Loucy (cell line): ENCODE measurements at regions not wholly inside any gene's neighbourhood (a gene's known extent, or its start where the extent isn't known, plus 50 kb on each side); places are given as distances from the start of the nearest gene placed in this dataset.
"Not testable (repeated sequence)": the region's sequence is repeated elsewhere in the genome, so short reads cannot be mapped to it uniquely, and the experiment has no call there.

Source experiments
- H2AFZ ChIP-seq: fragments of 200-600 bp; sonication (generic); 2 replicates; pipeline ENCODE4 v1.6.0; 2016; ENCODE audit warnings: antibody characterized with exemption, mild to moderate bottlenecking, low read length, moderate library complexity
- H3F3A ChIP-seq: fragments of 200-600 bp; 2 replicates; pipeline ENCODE4 v1.6.0; 2016; ENCODE audit warnings: antibody characterized with exemption, low read depth, mild to moderate bottlenecking
- H3K27me3 ChIP-seq: fragments of 200-600 bp; sonication (generic); 2 replicates; pipeline ENCODE4 v1.6.1; 2014; ENCODE audit warnings: low read length, mild to moderate bottlenecking; ENCODE audit not compliant: insufficient read depth, poor library complexity, severe bottlenecking
- H3K36me3 ChIP-seq: fragments of 200-600 bp; sonication (generic); 2 replicates; pipeline ENCODE4 v1.6.1; 2016; ENCODE audit warnings: low read length; ENCODE audit not compliant: insufficient read depth
- H3K4me1 ChIP-seq: fragments of 200-600 bp; sonication (generic); 2 replicates; pipeline ENCODE4 v1.5.1; 2014; ENCODE audit warnings: low read length, mild to moderate bottlenecking; ENCODE audit not compliant: insufficient read depth, poor library complexity, severe bottlenecking
- H3K4me2 ChIP-seq: fragments of 200-600 bp; sonication (generic); 2 replicates; pipeline ENCODE4 v1.6.0; 2014; ENCODE audit warnings: antibody characterized with exemption, low read length, low read depth, mild to moderate bottlenecking; ENCODE audit not compliant: poor library complexity, severe bottlenecking
- H3K4me3 ChIP-seq: fragments of 200-600 bp; sonication (generic); 2 replicates; pipeline ENCODE4 v1.5.1; 2014; ENCODE audit warnings: low read length, mild to moderate bottlenecking, mixed read lengths; ENCODE audit not compliant: poor library complexity, severe bottlenecking
- H3K79me2 ChIP-seq: fragments of 200-600 bp; sonication (generic); 2 replicates; pipeline ENCODE4 v1.6.1; 2014; ENCODE audit warnings: low read length; ENCODE audit not compliant: insufficient read depth
- H3K9ac ChIP-seq: fragments of 200-600 bp; sonication (generic); 2 replicates; pipeline ENCODE4 v1.6.0; 2014; ENCODE audit warnings: mild to moderate bottlenecking, low read depth, low read length, moderate library complexity; ENCODE audit not compliant: poor library complexity, severe bottlenecking
- H3K9me2 ChIP-seq: fragments of 200-600 bp; sonication (generic); replicated peaks from 2 replicates; pipeline ENCODE4 v1.6.1; 2016; ENCODE audit warnings: low read depth, low read length, mixed read lengths
- H3K9me3 ChIP-seq: fragments of 200-600 bp; sonication (generic); 2 replicates; pipeline ENCODE4 v1.6.1; 2014; ENCODE audit warnings: mild to moderate bottlenecking, antibody characterized with exemption, low read length, low read depth; ENCODE audit not compliant: insufficient read depth
- H4K20me1 ChIP-seq: fragments of 200-600 bp; sonication (generic); 2 replicates; pipeline ENCODE4 v1.6.0; 2014; ENCODE audit warnings: antibody characterized with exemption, low read length, mild to moderate bottlenecking; ENCODE audit not compliant: insufficient read depth, poor library complexity, severe bottlenecking

GRCh38 chr2:87543797-87544196 lies 204.1 kb upstream of the PLGLB2 start:
- H3K4me3 ChIP-seq, H3K4me2 ChIP-seq: not testable (repeated sequence)

GRCh38 chr2:87547106-87547505 lies 200.8 kb upstream of the PLGLB2 start:
- not testable (repeated sequence) for H2AFZ ChIP-seq, H3K27me3 ChIP-seq, H3K9me2 ChIP-seq, H3K4me2 ChIP-seq, H3K9ac ChIP-seq, H3K79me2 ChIP-seq, H3K9me3 ChIP-seq, H3K4me1 ChIP-seq, H3F3A ChIP-seq, H3K4me3 ChIP-seq, H4K20me1 ChIP-seq, H3K36me3 ChIP-seq

More at GRCh38 chr2:87543797-87544196, 204.1 kb upstream of the PLGLB2 start:
- not testable (repeated sequence) for H3K9ac ChIP-seq, H3F3A ChIP-seq, H2AFZ ChIP-seq, H3K4me1 ChIP-seq, H3K27me3 ChIP-seq, H3K36me3 ChIP-seq, H3K79me2 ChIP-seq, H3K9me2 ChIP-seq, H3K9me3 ChIP-seq, H4K20me1 ChIP-seq

GRCh38 chr2:87547966-87548365 lies 199.9 kb upstream of the PLGLB2 start:
- H3K36me3 ChIP-seq, H3K4me1 ChIP-seq, H3K9ac ChIP-seq, H3K27me3 ChIP-seq, H3K9me2 ChIP-seq, H3F3A ChIP-seq, H4K20me1 ChIP-seq, H2AFZ ChIP-seq, H3K9me3 ChIP-seq, H3K79me2 ChIP-seq, H3K4me3 ChIP-seq, H3K4me2 ChIP-seq: not testable (repeated sequence)

- not testable (repeated sequence) for H3F3A ChIP-seq, H4K20me1 ChIP-seq, H3K4me1 ChIP-seq, H3K9ac ChIP-seq, H2AFZ ChIP-seq, H3K79me2 ChIP-seq, H3K36me3 ChIP-seq, H3K9me3 ChIP-seq, H3K9me2 ChIP-seq, H3K27me3 ChIP-seq, H3K4me2 ChIP-seq, H3K4me3 ChIP-seq
Measured at GRCh38 chr2:87548681-87549536, 199.0 kb upstream of the PLGLB2 start.

- H3K4me1 ChIP-seq, H2AFZ ChIP-seq, H3K9me2 ChIP-seq, H3K79me2 ChIP-seq, H3K36me3 ChIP-seq, H3K4me3 ChIP-seq, H4K20me1 ChIP-seq, H3K4me2 ChIP-seq, H3K9ac ChIP-seq, H3K9me3 ChIP-seq, H3K27me3 ChIP-seq, H3F3A ChIP-seq: not testable (repeated sequence)
Measured at GRCh38 chr2:87549561-87550202, 198.2 kb upstream of the PLGLB2 start.

- H3K27me3 ChIP-seq, H2AFZ ChIP-seq: not testable (repeated sequence)
Measured at GRCh38 chr2:87554678-87555077, 193.2 kb upstream of the PLGLB2 start.

GRCh38 chr2:87555082-87555481 lies 192.8 kb upstream of the PLGLB2 start:
- H3K9me3 ChIP-seq, H3K4me3 ChIP-seq, H3F3A ChIP-seq, H3K36me3 ChIP-seq, H3K4me2 ChIP-seq, H3K4me1 ChIP-seq, H3K79me2 ChIP-seq, H3K9ac ChIP-seq, H4K20me1 ChIP-seq, H3K9me2 ChIP-seq, H3K27me3 ChIP-seq, H2AFZ ChIP-seq: not testable (repeated sequence)

More at GRCh38 chr2:87554678-87555077, 193.2 kb upstream of the PLGLB2 start:
- not testable (repeated sequence) for H4K20me1 ChIP-seq, H3K4me2 ChIP-seq, H3K9me3 ChIP-seq, H3K4me1 ChIP-seq, H3K79me2 ChIP-seq, H3K4me3 ChIP-seq, H3K9me2 ChIP-seq, H3K36me3 ChIP-seq, H3F3A ChIP-seq, H3K9ac ChIP-seq
